ENCODE measurements at regions not wholly inside any gene's neighbourhood (a gene's known extent, or its start where the extent isn't known, plus 50 kb on each side); places are given as distances from the start of the nearest gene placed in this dataset.

- no TSS peak for BruUV-seq (replicated peaks)
- H3K36me3 ChIP-seq (ENCODE audit: control insufficient read depth, insufficient read depth, low read length) = no peaks in the 10 kb centered on the region
- TF ChIP-seq SIN3A (IDR thresholded peaks at IDR 0.05; ENCODE audit: borderline replicate concordance, insufficient read depth, low read depth, low read length) (no peak), REST (IDR thresholded peaks at IDR 0.05; ENCODE audit: insufficient read depth in 1 of 2, low read depth in 2 of 2, low read length in 1 of 2) (no peak), TCF7L2 (IDR thresholded peaks at IDR 0.05; ENCODE audit: low read depth, low read length) (no peak), POLR2AphosphoS5 (IDR thresholded peaks at IDR 0.05; ENCODE audit: low read depth, low read length) (no peak), CTCF (IDR thresholded peaks at IDR 0.05) (no peak)
- ATAC-seq (no peak), DNase-seq (ENCODE audit: low read depth, low spot score) (no peak)
- intact Hi-C loops (cut with micrococcal nuclease; ENCODE audit: unreplicated experiment) (no loop called here), in situ Hi-C loops (cut with HindIII; ENCODE audit: low pct_unique_long_range_greater_than_20kb, low sequenced_read_pairs) (no loop called here)
- H3K4me1 ChIP-seq (ENCODE audit: control insufficient read depth, insufficient read depth, low read length) = no peaks in the 10 kb centered on the region
- peaks cover 13% of the 10 kb centered on the region; the same call in 1 of the 2 replicates for H3K9me3 ChIP-seq (ENCODE audit: control insufficient read depth, insufficient read depth, low read depth, low read length)
- no peak overlapping the region for H3K27ac ChIP-seq (ENCODE audit: low read length)
- CTCF ChIA-PET = no interaction called here
- H3K4me3 ChIP-seq (ENCODE audit: low read depth in 2 of 2, low read length in 2 of 2) = no peak overlapping the region
- POLR2A ChIA-PET = no interaction called here
- no peaks in the 10 kb centered on the region for H3K27me3 ChIP-seq (ENCODE audit: control insufficient read depth, insufficient read depth, low read length)
These were observed 171.2 kb downstream of the VEGFA start for GRCh38 chr6:43941174-43941573.

GRCh38 chr6:43940393-43941087 lies 170.5 kb downstream of the VEGFA start:
- POLR2A ChIA-PET = no interaction called here
- H3K27me3 ChIP-seq (ENCODE audit: control insufficient read depth, insufficient read depth, low read length) = no peaks in the 10 kb centered on the region
- BruUV-seq (replicated peaks) = no TSS peak
- TF ChIP-seq POLR2AphosphoS5 (IDR thresholded peaks at IDR 0.05; ENCODE audit: low read depth, low read length) (no peak), REST (IDR thresholded peaks at IDR 0.05; ENCODE audit: insufficient read depth in 1 of 2, low read depth in 2 of 2, low read length in 1 of 2) (no peak), TCF7L2 (IDR thresholded peaks at IDR 0.05; ENCODE audit: low read depth, low read length) (no peak), CTCF (IDR thresholded peaks at IDR 0.05) (no peak), SIN3A (IDR thresholded peaks at IDR 0.05; ENCODE audit: borderline replicate concordance, insufficient read depth, low read depth, low read length) (no peak)
- no peaks in the 10 kb centered on the region for H3K4me1 ChIP-seq (ENCODE audit: control insufficient read depth, insufficient read depth, low read length)
- in situ Hi-C loops (cut with HindIII; ENCODE audit: low pct_unique_long_range_greater_than_20kb, low sequenced_read_pairs) = no loop called here
- intact Hi-C loops (cut with micrococcal nuclease; ENCODE audit: unreplicated experiment) = no loop called here
- DNase-seq (ENCODE audit: low read depth, low spot score) = no peak
- no peak overlapping the region for H3K4me3 ChIP-seq (ENCODE audit: low read depth in 2 of 2, low read length in 2 of 2)
- ATAC-seq = no peak
- CTCF ChIA-PET = no interaction called here
- peaks cover 8% of the 10 kb centered on the region; the same call in 1 of the 2 replicates for H3K9me3 ChIP-seq (ENCODE audit: control insufficient read depth, insufficient read depth, low read depth, low read length)
- no peak overlapping the region for H3K27ac ChIP-seq (ENCODE audit: low read length)
- no peaks in the 10 kb centered on the region for H3K36me3 ChIP-seq (ENCODE audit: control insufficient read depth, insufficient read depth, low read length)

All from Panc1 (cell line).